ENCODE measurements at regions not wholly inside any gene's neighbourhood (a gene's known extent, or its start where the extent isn't known, plus 50 kb on each side); places are given as distances from the start of the nearest gene placed in this dataset.

- TF ChIP-seq CHD7 (IDR thresholded peaks at IDR 0.05; ENCODE audit: insufficient replicate concordance, low read length) (no peak), KDM1A (IDR thresholded peaks at IDR 0.05; ENCODE audit: borderline replicate concordance, low read length) (no peak), EZH2 (IDR thresholded peaks at IDR 0.05; ENCODE audit: low read depth, low read length, severe bottlenecking) (no peak), SP4 (IDR thresholded peaks at IDR 0.05; ENCODE audit: low read length) (no peak), ATF2 (IDR thresholded peaks at IDR 0.05; ENCODE audit: low read length) (no peak)
Observed at GRCh38 chr7:68176974-68177373, 1180.3 kb downstream of the TYW1 start (continued).

Data from H1 (cell line).